ENCODE measurements at regions not wholly inside any gene's neighbourhood (a gene's known extent, or its start where the extent isn't known, plus 50 kb on each side); places are given as distances from the start of the nearest gene placed in this dataset.

DNA sequence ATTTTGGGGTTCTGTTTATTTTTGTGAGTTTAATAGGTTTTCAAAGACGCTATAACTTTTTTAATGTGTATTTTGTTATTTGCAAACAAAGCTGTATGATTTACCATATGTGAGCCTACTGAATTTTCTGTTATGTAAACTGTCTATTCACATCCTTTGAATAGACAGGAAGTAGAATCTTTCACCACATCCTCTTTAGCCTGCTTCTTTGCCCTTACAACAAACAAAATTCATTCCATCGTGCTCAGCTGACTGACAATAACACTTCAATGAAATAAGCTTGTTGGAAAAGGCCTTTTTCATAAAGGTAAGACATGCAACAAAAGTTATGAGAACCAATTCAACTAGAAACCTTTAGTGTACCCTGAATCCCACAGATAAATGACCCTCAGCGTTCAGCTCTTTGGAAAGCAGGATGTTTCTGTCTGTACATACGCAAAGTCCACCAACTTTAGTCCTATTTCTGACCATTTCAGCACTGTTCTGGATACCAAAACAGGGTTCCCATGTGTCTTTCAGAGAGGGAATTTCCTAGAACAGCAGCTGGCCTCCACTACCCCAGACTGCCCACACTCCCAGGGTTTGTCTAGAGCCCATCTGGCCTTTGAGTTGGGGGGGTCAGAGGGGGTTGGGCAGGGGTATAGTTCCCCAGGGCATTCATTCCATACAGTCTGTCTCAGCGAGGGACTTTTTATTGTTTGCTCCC, 71.3 kb downstream of the DUSP6 start:
- peaks cover 8% of the 10 kb centered on the region for H3K4me1 ChIP-seq (ENCODE audit: low read depth, poor library complexity, severe bottlenecking)
- no peak overlapping the region for H3K4me3 ChIP-seq (IDR thresholded peaks at IDR 0.05; ENCODE audit: insufficient read depth, low read depth, low read length)
- no peaks in the 10 kb centered on the region for H4K20me1 ChIP-seq (ENCODE audit: insufficient read depth)
- TF ChIP-seq, protein P1, sequence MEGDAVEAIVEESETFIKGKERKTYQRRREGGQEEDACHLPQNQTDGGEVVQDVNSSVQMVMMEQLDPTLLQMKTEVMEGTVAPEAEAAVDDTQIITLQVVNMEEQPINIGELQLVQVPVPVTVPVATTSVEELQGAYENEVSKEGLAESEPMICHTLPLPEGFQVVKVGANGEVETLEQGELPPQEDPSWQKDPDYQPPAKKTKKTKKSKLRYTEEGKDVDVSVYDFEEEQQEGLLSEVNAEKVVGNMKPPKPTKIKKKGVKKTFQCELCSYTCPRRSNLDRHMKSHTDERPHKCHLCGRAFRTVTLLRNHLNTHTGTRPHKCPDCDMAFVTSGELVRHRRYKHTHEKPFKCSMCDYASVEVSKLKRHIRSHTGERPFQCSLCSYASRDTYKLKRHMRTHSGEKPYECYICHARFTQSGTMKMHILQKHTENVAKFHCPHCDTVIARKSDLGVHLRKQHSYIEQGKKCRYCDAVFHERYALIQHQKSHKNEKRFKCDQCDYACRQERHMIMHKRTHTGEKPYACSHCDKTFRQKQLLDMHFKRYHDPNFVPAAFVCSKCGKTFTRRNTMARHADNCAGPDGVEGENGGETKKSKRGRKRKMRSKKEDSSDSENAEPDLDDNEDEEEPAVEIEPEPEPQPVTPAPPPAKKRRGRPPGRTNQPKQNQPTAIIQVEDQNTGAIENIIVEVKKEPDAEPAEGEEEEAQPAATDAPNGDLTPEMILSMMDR (conservative IDR thresholded peaks at IDR 0.05; ENCODE audit: low read depth, low read length), result no peak
- H3K27ac ChIP-seq, result no peak overlapping the region
- no peak overlapping the region for H3K9ac ChIP-seq
- H3K4me2 ChIP-seq, result no peak overlapping the region
- no peaks in the 10 kb centered on the region for H3K36me3 ChIP-seq (ENCODE audit: insufficient read depth)
- H2AFZ ChIP-seq (ENCODE audit: low read depth), result no peak overlapping the region
- no peaks in the 10 kb centered on the region for H3K27me3 ChIP-seq (ENCODE audit: insufficient read depth, low read depth)
- no peaks in the 10 kb centered on the region for H3K79me2 ChIP-seq (ENCODE audit: insufficient read depth, low read depth)

DNA sequence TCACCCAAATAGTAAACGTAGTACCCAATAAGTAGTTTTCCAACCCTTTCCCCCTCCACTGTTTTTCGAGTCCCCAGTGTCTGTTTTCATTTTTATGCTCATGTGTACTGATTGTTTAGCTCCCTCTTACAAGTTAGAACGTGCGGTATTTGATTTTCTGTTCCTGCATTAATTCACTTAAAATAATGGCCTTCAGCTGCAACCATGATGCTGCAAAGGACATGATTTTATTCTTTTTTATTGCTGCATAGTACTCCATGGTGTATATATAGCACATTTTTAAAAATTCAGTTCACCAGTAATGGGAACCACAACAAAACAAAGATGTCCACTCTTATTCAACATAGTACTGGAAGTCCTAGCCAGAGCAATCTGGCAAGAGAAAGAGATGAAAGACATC, 72.8 kb downstream of the DUSP6 start:
- H3K4me1 ChIP-seq (ENCODE audit: low read depth, poor library complexity, severe bottlenecking), result peaks cover 8% of the 10 kb centered on the region

DNA sequence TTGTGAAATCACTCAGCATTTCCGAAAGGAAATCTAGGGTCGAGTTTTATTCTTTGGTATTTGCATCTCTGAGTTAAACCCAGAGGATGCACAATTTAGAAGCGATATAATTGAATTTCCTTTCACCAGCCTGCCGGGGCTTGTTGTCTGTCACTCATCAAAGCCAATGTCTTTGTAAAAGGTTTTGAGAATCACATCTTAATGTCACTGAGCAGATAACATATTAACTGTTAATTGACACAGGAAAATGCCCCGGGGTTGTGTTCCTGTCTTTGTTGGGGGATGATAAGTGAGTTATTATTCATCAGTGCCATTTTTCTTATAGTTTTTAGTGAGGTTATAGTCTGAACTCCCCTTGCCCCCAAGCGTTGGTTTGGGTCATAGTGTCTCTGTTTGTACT, 73.4 kb downstream of the DUSP6 start:
- Histone ChIP-seq H3K27me3 (ENCODE audit: insufficient read depth, low read depth) (no peaks in the 10 kb centered on the region), H3K79me2 (ENCODE audit: insufficient read depth, low read depth) (no peaks in the 10 kb centered on the region), H3K4me3 (IDR thresholded peaks at IDR 0.05; ENCODE audit: insufficient read depth, low read depth, low read length) (no peak overlapping the region), H3K27ac (no peak overlapping the region), H3K36me3 (ENCODE audit: insufficient read depth) (no peaks in the 10 kb centered on the region), H3K4me2 (no peak overlapping the region), H3K4me1 (ENCODE audit: low read depth, poor library complexity, severe bottlenecking) (peaks cover 9% of the 10 kb centered on the region), H2AFZ (ENCODE audit: low read depth) (no peak overlapping the region), H3K9ac (no peak overlapping the region), H4K20me1 (ENCODE audit: insufficient read depth) (no peaks in the 10 kb centered on the region)
- TF ChIP-seq, protein P1 (conservative IDR thresholded peaks at IDR 0.05; ENCODE audit: low read depth, low read length), result no peak

More for the DNA sequence above, 72.8 kb downstream of the DUSP6 start:
- no peaks in the 10 kb centered on the region for H4K20me1 ChIP-seq (ENCODE audit: insufficient read depth)
- H3K9ac ChIP-seq, result no peak overlapping the region
- no peak overlapping the region for H2AFZ ChIP-seq (ENCODE audit: low read depth)
- H3K4me2 ChIP-seq, result no peak overlapping the region
- H3K4me3 ChIP-seq (IDR thresholded peaks at IDR 0.05; ENCODE audit: insufficient read depth, low read depth, low read length), result no peak overlapping the region
- H3K27ac ChIP-seq, result no peak overlapping the region
- H3K27me3 ChIP-seq (ENCODE audit: insufficient read depth, low read depth), result no peaks in the 10 kb centered on the region
- no peaks in the 10 kb centered on the region for H3K79me2 ChIP-seq (ENCODE audit: insufficient read depth, low read depth)
- TF ChIP-seq, protein P1 (conservative IDR thresholded peaks at IDR 0.05; ENCODE audit: low read depth, low read length), result no peak
- H3K36me3 ChIP-seq (ENCODE audit: insufficient read depth), result no peaks in the 10 kb centered on the region

DNA sequence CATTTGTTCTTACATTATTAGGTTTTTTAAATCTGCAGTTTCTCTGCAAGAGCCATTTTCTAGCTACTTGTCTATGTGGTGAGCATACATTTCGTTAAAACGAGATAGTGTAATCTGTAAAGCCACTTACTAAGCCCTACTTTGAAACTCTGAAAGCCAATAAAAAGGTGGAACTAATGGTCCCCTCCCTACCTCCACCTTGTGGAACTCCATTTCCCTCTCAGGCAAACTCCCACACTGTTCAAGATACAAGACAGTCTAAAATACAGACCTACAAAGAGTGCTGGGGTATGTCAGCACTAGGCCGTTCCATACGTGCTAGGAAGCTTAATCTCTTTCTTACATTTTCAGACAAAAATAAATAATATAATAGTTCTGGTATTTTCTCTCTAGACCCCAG, 74.1 kb downstream of the DUSP6 start:
- Histone ChIP-seq H3K27me3 (ENCODE audit: insufficient read depth, low read depth) (no peaks in the 10 kb centered on the region), H3K4me3 (IDR thresholded peaks at IDR 0.05; ENCODE audit: insufficient read depth, low read depth, low read length) (no peak overlapping the region), H2AFZ (ENCODE audit: low read depth) (no peak overlapping the region), H3K9ac (no peak overlapping the region), H3K79me2 (ENCODE audit: insufficient read depth, low read depth) (no peaks in the 10 kb centered on the region), H3K4me2 (no peak overlapping the region), H3K4me1 (ENCODE audit: low read depth, poor library complexity, severe bottlenecking) (peaks cover 16% of the 10 kb centered on the region), H4K20me1 (ENCODE audit: insufficient read depth) (no peaks in the 10 kb centered on the region), H3K27ac (no peak overlapping the region), H3K36me3 (ENCODE audit: insufficient read depth) (no peaks in the 10 kb centered on the region)
- TF ChIP-seq, protein P1 (conservative IDR thresholded peaks at IDR 0.05; ENCODE audit: low read depth, low read length), result no peak
